Astrocyte of the spinal cord (primary cell): ENCODE measurements at regions not wholly inside any gene's neighbourhood (a gene's known extent, or its start where the extent isn't known, plus 50 kb on each side); places are given as distances from the start of the nearest gene placed in this dataset.
A peak's percentile ranks its signal among the peaks of the same experiment; 100 is the strongest.
"Not testable (repeated sequence)": the region's sequence is repeated elsewhere in the genome, so short reads cannot be mapped to it uniquely, and the experiment has no call there.

Source experiments
- DNase-seq: peaks from one replicate; pipeline ENCODE4 v3.0.0; 2011; ENCODE audit warnings: low read depth, low spot score
- H3K4me3 ChIP-seq: 2 replicates; pipeline ENCODE4 v1.5.1; 2011; ENCODE audit warnings: low read depth, mild to moderate bottlenecking, low read length, moderate library complexity
- in situ Hi-C: cut with HindIII; loops from 2 replicates; pipeline ENCODE4 v1.10.0; 2017; ENCODE audit warnings: low sequenced_read_pairs
- TF ChIP-seq, protein P1 (sequence below): IDR thresholded peaks from 2 replicates; pipeline ENCODE4 v1.5.1; 2012; ENCODE audit warnings: low read depth, mild to moderate bottlenecking, low read length, inconsistent platforms

DNA sequence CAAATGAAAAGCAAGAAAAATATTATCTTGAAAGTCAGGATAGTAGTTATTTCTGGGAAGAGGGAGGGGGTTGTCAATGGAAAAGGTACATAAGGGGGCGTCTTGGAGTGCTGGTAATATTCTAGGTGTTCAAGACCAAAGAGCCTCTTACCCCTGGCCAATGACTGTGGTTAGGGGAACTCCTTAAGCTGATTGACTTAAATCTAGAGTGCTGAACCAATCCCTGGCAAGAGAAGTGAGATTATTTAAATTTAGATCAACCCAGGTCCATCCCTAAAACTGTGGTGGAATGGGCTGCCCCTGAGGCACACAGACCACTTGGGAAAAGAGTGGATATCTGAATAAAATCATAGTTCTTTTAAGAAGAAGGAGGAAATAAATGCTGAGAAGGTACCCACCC is 174.1 kb downstream of the COPRS start:
- in situ Hi-C loops, result no loop called here
- no peak for DNase-seq
- TF ChIP-seq, protein P1, sequence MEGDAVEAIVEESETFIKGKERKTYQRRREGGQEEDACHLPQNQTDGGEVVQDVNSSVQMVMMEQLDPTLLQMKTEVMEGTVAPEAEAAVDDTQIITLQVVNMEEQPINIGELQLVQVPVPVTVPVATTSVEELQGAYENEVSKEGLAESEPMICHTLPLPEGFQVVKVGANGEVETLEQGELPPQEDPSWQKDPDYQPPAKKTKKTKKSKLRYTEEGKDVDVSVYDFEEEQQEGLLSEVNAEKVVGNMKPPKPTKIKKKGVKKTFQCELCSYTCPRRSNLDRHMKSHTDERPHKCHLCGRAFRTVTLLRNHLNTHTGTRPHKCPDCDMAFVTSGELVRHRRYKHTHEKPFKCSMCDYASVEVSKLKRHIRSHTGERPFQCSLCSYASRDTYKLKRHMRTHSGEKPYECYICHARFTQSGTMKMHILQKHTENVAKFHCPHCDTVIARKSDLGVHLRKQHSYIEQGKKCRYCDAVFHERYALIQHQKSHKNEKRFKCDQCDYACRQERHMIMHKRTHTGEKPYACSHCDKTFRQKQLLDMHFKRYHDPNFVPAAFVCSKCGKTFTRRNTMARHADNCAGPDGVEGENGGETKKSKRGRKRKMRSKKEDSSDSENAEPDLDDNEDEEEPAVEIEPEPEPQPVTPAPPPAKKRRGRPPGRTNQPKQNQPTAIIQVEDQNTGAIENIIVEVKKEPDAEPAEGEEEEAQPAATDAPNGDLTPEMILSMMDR, result no peak
- H3K4me3 ChIP-seq, result no peak overlapping the region

DNA sequence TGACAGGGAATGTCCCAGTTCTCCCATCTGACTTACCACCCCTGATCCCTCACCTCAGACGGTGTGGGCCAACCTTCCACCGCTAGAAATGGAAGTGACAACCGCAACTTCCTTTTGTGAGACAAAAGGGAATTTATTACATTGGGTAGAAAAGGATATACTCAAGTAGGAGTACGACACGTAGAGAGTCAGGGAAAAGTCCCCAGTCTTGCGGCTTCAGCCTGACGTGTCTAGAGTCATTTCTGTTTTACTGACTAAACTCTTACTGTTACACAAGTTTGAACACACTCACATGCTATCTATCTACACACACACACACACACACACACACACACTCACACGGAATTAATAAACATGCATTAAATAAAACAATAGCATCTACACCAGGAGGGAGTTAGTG is 178.9 kb downstream of the COPRS start:
- no peak overlapping the region for H3K4me3 ChIP-seq
- in situ Hi-C loops, result no loop called here
- DNase-seq, result no peak
- TF ChIP-seq, protein P1, result no peak

DNA sequence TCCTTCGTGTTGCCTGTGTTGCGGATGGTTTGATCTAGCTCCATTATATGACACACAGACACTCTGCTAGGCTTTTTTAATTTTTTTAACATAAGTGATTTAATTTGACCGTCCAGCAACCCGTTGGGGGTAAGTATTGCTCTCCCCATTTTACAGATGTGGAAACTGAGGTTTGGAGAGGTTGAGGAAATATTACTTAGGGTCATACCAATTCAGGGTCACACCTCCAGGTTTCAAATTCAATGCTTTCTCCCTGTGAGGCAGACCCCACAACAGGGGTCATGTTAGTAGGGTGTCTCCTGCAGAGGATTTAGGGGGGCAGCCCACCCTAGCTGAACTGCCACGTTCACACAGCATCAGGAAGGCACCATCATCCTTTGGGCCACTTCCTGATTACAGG is 179.4 kb downstream of the COPRS start:
- TF ChIP-seq, protein P1, result no peak
- in situ Hi-C loops, result no loop called here
- no peak overlapping the region for H3K4me3 ChIP-seq
- DNase-seq, result no peak

DNA sequence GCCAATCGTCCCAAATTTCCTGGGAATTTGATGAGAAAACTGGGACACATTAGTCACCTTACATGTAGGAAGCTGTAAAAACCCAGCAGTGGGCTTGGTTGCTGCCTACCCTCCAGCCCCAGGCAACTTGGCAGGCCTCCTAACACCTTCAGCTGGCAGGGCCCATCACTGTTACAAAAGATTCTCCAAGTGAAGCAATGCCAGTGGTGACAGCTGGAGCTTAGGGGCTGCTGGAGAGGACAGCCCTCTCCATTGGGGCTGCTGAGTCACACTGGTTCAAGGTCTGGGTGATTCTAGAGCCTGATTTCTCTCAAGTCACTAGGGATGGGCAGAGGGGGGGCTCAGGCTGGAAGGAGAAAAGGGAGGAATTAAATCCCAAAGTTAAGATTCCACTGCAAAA is 180.6 kb downstream of the COPRS start:
- TF ChIP-seq, protein P1, result no peak
- in situ Hi-C loops, result no loop called here
- H3K4me3 ChIP-seq, result no peak overlapping the region
- DNase-seq, result peak; percentile 13

DNA sequence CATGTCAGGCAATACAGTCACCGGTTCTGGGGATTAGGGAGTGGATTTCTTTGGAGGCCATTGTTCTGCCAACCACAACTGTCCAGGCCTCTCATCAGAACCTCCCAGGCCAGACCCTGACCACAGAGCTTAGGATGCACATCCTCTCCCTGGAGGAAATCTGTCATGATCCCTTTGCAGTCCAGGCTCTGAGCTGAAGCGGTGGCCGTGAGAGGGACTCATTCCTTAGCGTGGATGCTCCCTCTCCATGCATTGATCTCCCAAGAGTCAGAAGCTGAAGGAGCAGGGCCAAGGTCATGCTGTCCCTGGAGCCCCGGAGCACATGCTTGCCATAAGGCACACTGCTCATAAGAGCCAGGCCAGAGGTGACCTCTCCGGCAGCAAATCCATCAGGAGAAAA is 181.4 kb downstream of the COPRS start:
- no peak overlapping the region for H3K4me3 ChIP-seq
- no peak for DNase-seq
- TF ChIP-seq, protein P1, result no peak
- in situ Hi-C loops, result no loop called here

GRCh38 chr17:31677036-31677435 is 182.0 kb downstream of the COPRS start:
- in situ Hi-C loops, result no loop called here

GRCh38 chr17:31675392-31675791 is 183.7 kb downstream of the COPRS start:
- in situ Hi-C loops, DNase-seq: not testable (repeated sequence)

More at GRCh38 chr17:31677036-31677435, 182.0 kb downstream of the COPRS start:
- H3K4me3 ChIP-seq, result no peak overlapping the region
- TF ChIP-seq, protein P1, result no peak
- DNase-seq, result no peak

More at GRCh38 chr17:31675392-31675791, 183.7 kb downstream of the COPRS start:
- H3K4me3 ChIP-seq, result not testable (repeated sequence)
